B cell (primary cell): ENCODE measurements at regions not wholly inside any gene's neighbourhood (a gene's known extent, or its start where the extent isn't known, plus 50 kb on each side); places are given as distances from the start of the nearest gene placed in this dataset.

Experiments
- EZH2 ChIP-seq: IDR thresholded peaks from 2 replicates; pipeline ENCODE4 v1.6.1; 2012; ENCODE audit warnings: borderline replicate concordance, low read depth, mild to moderate bottlenecking, moderate library complexity, low read length; ENCODE audit not compliant: insufficient read depth, poor library complexity, severe bottlenecking
- TF ChIP-seq, protein P1 (sequence below): fragments of 200-600 bp; IDR thresholded peaks from one replicate; pipeline ENCODE4 v1.8.0; 2022; ENCODE audit warnings: antibody characterized with exemption, mild to moderate bottlenecking

DNA sequence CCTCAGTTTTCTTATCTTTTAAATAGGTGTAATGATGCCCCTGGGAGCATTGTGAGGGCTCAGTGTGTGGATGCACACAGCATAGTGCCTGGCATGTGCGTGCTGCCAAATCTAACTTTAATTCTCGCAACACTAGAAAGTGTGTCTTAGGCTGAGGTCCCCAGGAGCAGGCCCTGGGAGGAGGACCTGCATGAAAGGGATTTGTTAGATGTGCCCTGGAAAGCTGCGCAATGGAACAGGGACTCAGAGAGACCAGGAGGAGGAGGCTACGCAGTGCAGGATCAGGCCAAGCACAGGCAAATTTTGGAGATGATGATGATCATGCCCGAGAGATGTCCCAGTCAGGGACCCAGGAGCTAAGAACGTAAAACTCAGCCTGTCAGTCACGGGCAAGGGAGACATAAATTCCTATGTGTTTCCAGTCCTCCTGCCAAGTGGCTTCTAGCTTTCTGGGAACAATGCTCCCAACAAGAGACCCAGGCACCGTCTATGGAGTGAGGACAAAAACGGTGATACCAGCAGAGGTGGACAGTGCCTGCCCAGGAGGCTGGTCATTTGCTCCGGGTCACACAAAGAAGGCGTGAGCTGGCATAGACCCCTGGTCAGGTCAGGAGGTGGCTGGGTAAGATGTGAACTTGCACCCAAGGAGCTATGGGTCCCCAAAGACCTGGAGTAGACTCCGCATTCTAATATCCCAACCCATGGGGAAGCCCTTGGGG is 352.2 kb upstream of the TNRC6C start:
- no peak for TF ChIP-seq EZH2
- TF ChIP-seq, protein P1, sequence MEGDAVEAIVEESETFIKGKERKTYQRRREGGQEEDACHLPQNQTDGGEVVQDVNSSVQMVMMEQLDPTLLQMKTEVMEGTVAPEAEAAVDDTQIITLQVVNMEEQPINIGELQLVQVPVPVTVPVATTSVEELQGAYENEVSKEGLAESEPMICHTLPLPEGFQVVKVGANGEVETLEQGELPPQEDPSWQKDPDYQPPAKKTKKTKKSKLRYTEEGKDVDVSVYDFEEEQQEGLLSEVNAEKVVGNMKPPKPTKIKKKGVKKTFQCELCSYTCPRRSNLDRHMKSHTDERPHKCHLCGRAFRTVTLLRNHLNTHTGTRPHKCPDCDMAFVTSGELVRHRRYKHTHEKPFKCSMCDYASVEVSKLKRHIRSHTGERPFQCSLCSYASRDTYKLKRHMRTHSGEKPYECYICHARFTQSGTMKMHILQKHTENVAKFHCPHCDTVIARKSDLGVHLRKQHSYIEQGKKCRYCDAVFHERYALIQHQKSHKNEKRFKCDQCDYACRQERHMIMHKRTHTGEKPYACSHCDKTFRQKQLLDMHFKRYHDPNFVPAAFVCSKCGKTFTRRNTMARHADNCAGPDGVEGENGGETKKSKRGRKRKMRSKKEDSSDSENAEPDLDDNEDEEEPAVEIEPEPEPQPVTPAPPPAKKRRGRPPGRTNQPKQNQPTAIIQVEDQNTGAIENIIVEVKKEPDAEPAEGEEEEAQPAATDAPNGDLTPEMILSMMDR, result no peak
